Dendritic cell treated with granulocyte-macrophage colony-stimulating factor and Interleukin-4, amounts not matched to agents 40 ng/mL and 50 ng/mL, for 4 days (primary cell): ENCODE measurements at regions not wholly inside any gene's neighbourhood (a gene's known extent, or its start where the extent isn't known, plus 50 kb on each side); places are given as distances from the start of the nearest gene placed in this dataset.

Experiments
- H3K27ac Mint-ChIP-seq: one replicate; pipeline ENCODE4 v1.8.0; 2022; ENCODE audit warnings: mild to moderate bottlenecking, mixed read lengths
- H3K27me3 Mint-ChIP-seq: one replicate; pipeline ENCODE4 v1.8.0; 2022; ENCODE audit warnings: mild to moderate bottlenecking, mixed read lengths
- H3K36me3 Mint-ChIP-seq: one replicate; pipeline ENCODE4 v1.8.0; 2022; ENCODE audit warnings: low read depth, mixed read lengths
- H3K4me1 Mint-ChIP-seq: one replicate; pipeline ENCODE4 v1.8.0; 2022; ENCODE audit warnings: low read depth, mixed read lengths
- H3K4me3 Mint-ChIP-seq: one replicate; pipeline ENCODE4 v1.8.0; 2022; ENCODE audit warnings: mild to moderate bottlenecking, moderate library complexity, mixed read lengths
- H3K9me3 Mint-ChIP-seq: one replicate; pipeline ENCODE4 v1.8.0; 2022; ENCODE audit warnings: mixed read lengths
- intact Hi-C: fragments of 100-400 bp; cut with micrococcal nuclease; formaldehyde crosslinking; loops from one replicate; pipeline ENCODE4 v1.15.0; 2022

DNA sequence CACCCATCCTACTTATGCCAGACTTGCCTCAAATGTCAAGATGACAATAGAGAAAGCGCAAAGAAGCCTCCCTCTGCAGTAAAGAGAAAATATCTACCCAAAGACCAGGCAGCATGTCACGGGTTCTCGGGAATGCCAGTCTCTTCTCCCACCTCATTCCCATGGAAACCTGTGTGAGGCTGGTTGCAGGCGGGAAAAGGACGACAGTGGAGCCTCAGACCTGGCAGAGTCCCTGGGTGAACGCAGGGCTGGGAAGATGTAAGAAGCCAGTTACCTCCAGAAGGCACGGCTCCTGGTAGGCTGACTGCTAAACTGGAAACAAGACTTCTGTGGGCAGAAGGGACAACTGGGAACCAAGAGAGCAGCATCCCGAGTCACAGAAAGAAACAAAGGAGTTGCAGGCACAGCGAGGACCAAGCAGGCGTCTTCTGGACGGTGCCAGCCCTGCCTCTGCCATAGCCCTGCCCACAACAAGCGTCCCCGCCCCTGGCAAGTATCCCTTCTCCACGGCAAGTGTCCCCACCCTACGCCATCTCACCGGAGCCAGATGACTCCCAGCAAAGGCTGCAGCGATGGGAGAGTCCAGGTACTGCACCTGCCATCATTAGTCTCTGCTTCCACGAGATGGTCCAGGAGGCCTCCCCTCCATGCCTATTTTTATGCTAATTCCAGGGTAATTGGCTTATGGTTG lies 440.8 kb upstream of the MYT1L start:
- Mint-ChIP-seq H3K4me1 (no peaks in the 10 kb centered on the region), H3K9me3 (no peaks in the 10 kb centered on the region), H3K4me3 (no peak overlapping the region), H3K27ac (no peak overlapping the region), H3K36me3 (no peaks in the 10 kb centered on the region), H3K27me3 (no peaks in the 10 kb centered on the region)
- intact Hi-C loops, result no loop called here

DNA sequence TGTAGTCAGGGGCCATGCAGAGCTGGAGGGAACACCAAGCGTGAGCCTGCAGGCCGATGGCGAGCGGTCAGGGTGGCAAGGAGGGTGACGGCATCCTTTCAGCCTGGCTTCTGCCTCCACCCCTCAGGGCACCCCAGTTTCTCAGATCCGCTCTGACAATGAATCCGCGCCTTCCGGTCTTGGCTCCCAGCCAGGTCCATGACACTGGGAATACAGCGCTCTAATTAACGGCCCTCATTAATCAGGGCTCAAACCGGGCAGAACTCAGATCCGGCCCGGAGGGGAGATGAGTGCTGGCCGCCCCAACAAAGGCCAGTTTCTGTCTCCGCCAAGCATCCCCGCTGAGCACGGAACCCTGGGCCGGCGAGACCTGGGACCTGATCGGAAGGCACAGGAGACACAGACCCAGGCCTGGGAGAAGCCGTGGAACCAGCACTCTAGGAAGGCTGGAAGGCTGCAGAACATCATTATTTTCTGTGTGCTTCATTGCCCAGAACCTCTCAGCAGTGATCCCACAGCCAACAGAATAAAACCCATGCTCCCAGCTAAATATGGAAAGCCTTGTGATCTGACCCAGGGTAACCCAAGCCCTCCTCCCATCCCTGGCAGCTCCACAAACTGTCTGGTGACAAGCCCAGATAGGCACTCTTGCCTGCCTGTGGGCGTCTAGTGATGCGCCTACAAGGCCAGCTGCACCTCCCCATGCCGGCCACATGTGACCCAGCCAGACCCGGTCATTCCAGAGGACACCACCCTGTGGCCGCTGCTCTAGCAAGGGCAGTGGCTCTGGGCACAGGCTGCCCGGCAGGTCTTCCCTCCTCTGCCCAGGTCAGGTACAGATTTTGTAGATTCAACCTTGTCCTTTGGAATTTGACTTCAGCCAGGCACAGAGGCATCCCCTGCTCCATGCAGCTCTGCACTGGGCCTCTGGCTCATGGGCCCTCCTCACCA lies 438.7 kb upstream of the MYT1L start:
- no peaks in the 10 kb centered on the region for H3K27me3 Mint-ChIP-seq
- no peaks in the 10 kb centered on the region for H3K36me3 Mint-ChIP-seq
- intact Hi-C loops, result no loop called here
- no peak overlapping the region for H3K27ac Mint-ChIP-seq
- no peaks in the 10 kb centered on the region for H3K9me3 Mint-ChIP-seq
- H3K4me3 Mint-ChIP-seq, result no peak overlapping the region
- H3K4me1 Mint-ChIP-seq, result no peaks in the 10 kb centered on the region

DNA sequence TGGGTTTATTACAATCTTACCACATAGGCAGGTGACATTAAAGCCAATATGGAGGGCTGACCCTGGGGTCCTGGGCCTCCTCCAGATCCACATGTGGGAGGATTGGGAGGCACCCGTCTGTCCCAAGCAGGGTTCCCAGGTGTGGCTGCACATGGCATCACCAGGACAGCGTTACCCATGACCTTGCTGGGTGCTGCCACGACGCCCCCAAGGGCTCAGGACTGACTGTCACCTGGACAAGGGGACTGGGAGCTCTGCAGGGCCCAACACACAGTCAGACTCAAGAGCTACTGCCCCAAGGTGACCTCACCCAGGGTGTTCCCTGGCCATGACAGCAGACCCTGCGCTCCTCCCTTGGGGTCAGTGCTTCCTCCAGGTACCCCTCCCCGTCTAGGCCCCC lies 437.4 kb upstream of the MYT1L start:
- no peaks in the 10 kb centered on the region for H3K9me3 Mint-ChIP-seq
- no peak overlapping the region for H3K4me3 Mint-ChIP-seq
- no peaks in the 10 kb centered on the region for H3K27me3 Mint-ChIP-seq
- no peaks in the 10 kb centered on the region for H3K36me3 Mint-ChIP-seq
- intact Hi-C loops, result no loop called here
- no peak overlapping the region for H3K27ac Mint-ChIP-seq
- H3K4me1 Mint-ChIP-seq, result no peaks in the 10 kb centered on the region

GRCh38 chr2:2767837-2768236 lies 436.8 kb upstream of the MYT1L start:
- Mint-ChIP-seq H3K36me3 (no peaks in the 10 kb centered on the region), H3K4me1 (no peaks in the 10 kb centered on the region), H3K27ac (no peak overlapping the region), H3K9me3 (no peaks in the 10 kb centered on the region), H3K4me3 (no peak overlapping the region), H3K27me3 (no peaks in the 10 kb centered on the region)
- intact Hi-C loops, result no loop called here

GRCh38 chr2:2765839-2766495 lies 434.9 kb upstream of the MYT1L start:
- Mint-ChIP-seq H3K27ac (no peak overlapping the region), H3K27me3 (no peaks in the 10 kb centered on the region), H3K4me3 (no peak overlapping the region), H3K36me3 (no peaks in the 10 kb centered on the region), H3K4me1 (no peaks in the 10 kb centered on the region), H3K9me3 (peaks cover 2% of the 10 kb centered on the region)
- intact Hi-C loops, result no loop called here

- peaks cover 9% of the 10 kb centered on the region for H3K9me3 Mint-ChIP-seq
- H3K27ac Mint-ChIP-seq, result no peak overlapping the region
- no peaks in the 10 kb centered on the region for H3K4me1 Mint-ChIP-seq
- intact Hi-C loops, result no loop called here
- no peaks in the 10 kb centered on the region for H3K27me3 Mint-ChIP-seq
- H3K36me3 Mint-ChIP-seq, result no peaks in the 10 kb centered on the region
- no peak overlapping the region for H3K4me3 Mint-ChIP-seq
Observed at GRCh38 chr2:2765176-2765800, 434.2 kb upstream of the MYT1L start.

DNA sequence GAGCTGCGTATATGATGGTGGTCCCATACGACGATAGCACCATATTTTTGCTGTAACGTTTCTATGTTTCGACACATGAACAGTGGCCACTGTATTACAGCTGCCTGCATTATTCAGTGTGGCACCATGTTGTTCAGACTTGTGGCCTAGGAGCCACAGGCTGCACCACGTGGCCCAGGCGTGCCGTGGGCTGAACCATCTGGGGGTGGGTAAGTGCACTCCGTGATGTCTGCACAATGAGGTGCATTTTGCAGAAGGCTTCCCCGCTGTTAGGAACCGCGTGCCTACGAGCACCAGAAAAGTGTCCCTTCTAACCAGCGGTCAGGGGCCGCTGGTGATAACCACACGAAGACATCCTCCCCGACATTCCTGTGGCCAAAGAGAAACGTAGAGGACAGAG lies 433.7 kb upstream of the MYT1L start:
- Mint-ChIP-seq H3K27ac (no peak overlapping the region), H3K9me3 (peaks cover 9% of the 10 kb centered on the region), H3K4me1 (no peaks in the 10 kb centered on the region), H3K36me3 (no peaks in the 10 kb centered on the region), H3K4me3 (no peak overlapping the region), H3K27me3 (no peaks in the 10 kb centered on the region)
- intact Hi-C loops, result no loop called here

DNA sequence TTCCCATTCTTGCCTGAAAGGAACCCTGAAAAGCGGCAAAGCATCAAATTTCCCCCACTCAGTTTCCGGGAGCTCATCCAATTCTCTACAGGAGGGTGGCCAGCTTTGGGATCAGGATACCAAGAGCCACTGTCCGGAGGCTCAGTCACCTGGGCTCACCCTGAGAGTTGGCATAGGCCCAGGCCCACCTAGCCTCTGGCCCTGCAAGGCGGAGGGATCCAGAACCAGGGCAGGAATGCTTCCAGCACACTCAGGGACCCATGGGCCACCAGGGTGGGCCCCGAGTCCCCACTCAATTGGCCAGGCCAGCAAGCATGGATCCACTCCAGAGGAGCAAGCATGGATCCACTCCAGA lies 432.9 kb upstream of the MYT1L start:
- H3K27me3 Mint-ChIP-seq, result no peaks in the 10 kb centered on the region
- no peaks in the 10 kb centered on the region for H3K4me1 Mint-ChIP-seq
- H3K36me3 Mint-ChIP-seq, result no peaks in the 10 kb centered on the region
- intact Hi-C loops, result no loop called here
- H3K9me3 Mint-ChIP-seq, result peaks cover 9% of the 10 kb centered on the region
- H3K27ac Mint-ChIP-seq, result no peak overlapping the region
- no peak overlapping the region for H3K4me3 Mint-ChIP-seq

GRCh38 chr2:2763351-2764000 lies 432.4 kb upstream of the MYT1L start:
- Mint-ChIP-seq H3K27ac (no peak overlapping the region), H3K27me3 (no peaks in the 10 kb centered on the region), H3K9me3 (peaks cover 9% of the 10 kb centered on the region), H3K4me3 (no peak overlapping the region), H3K4me1 (peaks cover 2% of the 10 kb centered on the region), H3K36me3 (no peaks in the 10 kb centered on the region)
- intact Hi-C loops, result no loop called here

- no peak overlapping the region for H3K4me3 Mint-ChIP-seq
- peaks cover 9% of the 10 kb centered on the region for H3K9me3 Mint-ChIP-seq
- intact Hi-C loops, result no loop called here
- peaks cover 7% of the 10 kb centered on the region for H3K4me1 Mint-ChIP-seq
- H3K27ac Mint-ChIP-seq, result no peak overlapping the region
- no peaks in the 10 kb centered on the region for H3K36me3 Mint-ChIP-seq
- no peaks in the 10 kb centered on the region for H3K27me3 Mint-ChIP-seq
Observed at GRCh38 chr2:2762913-2763312, 431.8 kb upstream of the MYT1L start.

- Mint-ChIP-seq H3K27me3 (no peaks in the 10 kb centered on the region), H3K4me3 (no peak overlapping the region), H3K9me3 (peaks cover 9% of the 10 kb centered on the region), H3K36me3 (no peaks in the 10 kb centered on the region), H3K4me1 (peaks cover 13% of the 10 kb centered on the region), H3K27ac (no peak overlapping the region)
- intact Hi-C loops, result no loop called here
Observed at GRCh38 chr2:2762166-2762908, 431.3 kb upstream of the MYT1L start.

DNA sequence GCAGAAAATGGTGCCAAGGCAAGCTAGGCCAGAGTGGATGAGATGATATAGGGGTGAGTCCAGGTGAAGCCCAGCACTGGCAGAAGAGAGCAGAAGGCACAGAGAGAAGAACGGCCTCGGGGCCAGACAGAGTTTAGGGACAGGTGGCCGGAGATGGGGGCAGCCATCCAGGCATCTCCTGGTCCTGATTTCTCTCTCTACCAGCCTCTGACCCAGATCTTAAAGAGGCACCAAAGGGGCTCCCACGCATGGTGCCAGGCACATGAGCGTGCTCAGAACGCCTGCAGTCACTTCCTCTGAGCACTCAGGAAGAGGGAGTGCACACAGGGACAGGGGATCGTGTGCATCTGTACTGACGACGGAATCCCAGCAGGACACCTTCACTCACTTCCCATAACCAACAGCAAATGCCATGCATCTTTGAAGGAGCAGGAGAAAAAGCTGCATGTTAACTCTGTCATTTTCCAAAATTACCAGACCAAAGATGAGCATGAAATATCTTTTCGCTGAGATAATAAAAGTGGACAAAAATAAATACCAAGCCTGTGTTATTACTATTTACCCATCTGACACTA lies 427.8 kb upstream of the MYT1L start:
- Mint-ChIP-seq H3K27ac (no peak overlapping the region), H3K27me3 (peaks cover 7% of the 10 kb centered on the region), H3K9me3 (peaks cover 17% of the 10 kb centered on the region)

GRCh38 chr2:2757764-2758163 lies 426.7 kb upstream of the MYT1L start:
- Mint-ChIP-seq H3K27me3 (peaks cover 9% of the 10 kb centered on the region), H3K27ac (no peak overlapping the region), H3K36me3 (no peaks in the 10 kb centered on the region), H3K4me1 (peaks cover 16% of the 10 kb centered on the region), H3K4me3 (no peak overlapping the region), H3K9me3 (peaks cover 28% of the 10 kb centered on the region)
- intact Hi-C loops, result no loop called here

More for the DNA sequence above, 427.8 kb upstream of the MYT1L start:
- Mint-ChIP-seq H3K4me1 (peaks cover 16% of the 10 kb centered on the region), H3K36me3 (no peaks in the 10 kb centered on the region), H3K4me3 (no peak overlapping the region)
- intact Hi-C loops, result no loop called here
